PC-9 (cell line): ENCODE measurements at regions not wholly inside any gene's neighbourhood (a gene's known extent, or its start where the extent isn't known, plus 50 kb on each side); places are given as distances from the start of the nearest gene placed in this dataset.
"Not testable (repeated sequence)": the region's sequence is repeated elsewhere in the genome, so short reads cannot be mapped to it uniquely, and the experiment has no call there.

Experiments
- BruUV-seq: library from RNA; stranded (reverse); fragments of 400-500 nt; replicated peaks from 2 replicates; lab custom pipeline; 2021; lab: Mats Ljungman, UMichigan
- CTCF ChIA-PET: fragments of 300-600 bp; sonication (Branson Sonifier 250); formaldehyde crosslinking; loops from one replicate; lab custom pipeline; 2022; ENCODE audit warnings: antibody characterized with exemption; lab: Charles Lee
- POLR2A ChIA-PET: fragments of 300-600 bp; sonication (Branson Sonifier 250); formaldehyde crosslinking; loops from one replicate; lab custom pipeline; 2022; ENCODE audit warnings: antibody characterized with exemption; ENCODE audit not compliant: unreplicated experiment; lab: Charles Lee
- DNase-seq, 2 experiments: peaks; one replicate each; pipeline versions ENCODE4 v3.0.0 to v3.0.0-alpha.2; 2015 to 2022; ENCODE audit warnings: mixed read lengths in 1 of 2
- H2AFZ ChIP-seq: fragments of 200-600 bp; sonication (generic); 2 replicates; pipeline ENCODE4 v1.8.1; 2017; ENCODE audit warnings: antibody characterized with exemption
- H3F3A ChIP-seq: fragments of 200-600 bp; sonication (generic); 2 replicates; pipeline ENCODE4 v1.8.1; 2017; ENCODE audit warnings: antibody characterized with exemption, mild to moderate bottlenecking, low read depth; ENCODE audit not compliant: insufficient read depth
- H3K27ac ChIP-seq: fragments of 200-600 bp; sonication (generic); 2 replicates; pipeline ENCODE4 v1.6.1; 2016; ENCODE audit warnings: mixed run types
- H3K27me3 ChIP-seq: fragments of 200-600 bp; sonication (generic); 2 replicates; pipeline ENCODE4 v1.6.1; 2016; ENCODE audit warnings: low read depth, mixed run types; ENCODE audit not compliant: insufficient read depth
- H3K36me3 ChIP-seq: fragments of 200-600 bp; sonication (generic); 2 replicates; pipeline ENCODE4 v1.6.1; 2016; ENCODE audit warnings: low read depth, mixed run types
- H3K4me1 ChIP-seq: fragments of 200-600 bp; sonication (generic); replicated peaks from 2 replicates; pipeline ENCODE4 v1.6.1; 2016; ENCODE audit warnings: mixed run types; ENCODE audit not compliant: insufficient read depth
- H3K4me2 ChIP-seq: fragments of 200-600 bp; sonication (generic); 2 replicates; pipeline ENCODE4 v1.6.1; 2017; ENCODE audit warnings: mixed run types
- H3K4me3 ChIP-seq: fragments of 200-600 bp; sonication (generic); 2 replicates; pipeline ENCODE4 v1.6.1; 2016; ENCODE audit warnings: mixed run types
- H3K79me2 ChIP-seq: fragments of 200-600 bp; sonication (generic); 2 replicates; pipeline ENCODE4 v1.6.1; 2017; ENCODE audit warnings: low read depth, mixed run types
- H3K9me2 ChIP-seq: fragments of 200-600 bp; sonication (generic); 2 replicates; pipeline ENCODE4 v1.8.1; 2017; ENCODE audit warnings: mild to moderate bottlenecking; ENCODE audit not compliant: insufficient read depth
- H3K9me3 ChIP-seq: fragments of 200-600 bp; sonication (generic); 2 replicates; pipeline ENCODE4 v1.8.1; 2016; ENCODE audit warnings: low read depth; ENCODE audit not compliant: insufficient read depth
- H4K20me1 ChIP-seq: fragments of 200-600 bp; sonication (generic); 2 replicates; pipeline ENCODE4 v1.8.1; 2017; ENCODE audit not compliant: insufficient read depth
- EZH2 ChIP-seq: fragments of 200-600 bp; sonication (generic); IDR thresholded peaks from 2 replicates; pipeline ENCODE4 v1.8.0; 2017; ENCODE audit warnings: antibody characterized with exemption, low read depth
- intact Hi-C: fragments of 100-400 bp; cut with micrococcal nuclease; formaldehyde crosslinking; loops from one replicate; pipeline ENCODE4 v1.10.0; 2022; ENCODE audit not compliant: unreplicated experiment
- TF ChIP-seq, protein P1 (sequence below): fragments of 200-600 bp; sonication (generic); conservative IDR thresholded peaks from 2 replicates; pipeline ENCODE4 v1.6.1; 2017; ENCODE audit warnings: mixed run types, antibody characterized with exemption, mild to moderate bottlenecking, moderate library complexity

DNA sequence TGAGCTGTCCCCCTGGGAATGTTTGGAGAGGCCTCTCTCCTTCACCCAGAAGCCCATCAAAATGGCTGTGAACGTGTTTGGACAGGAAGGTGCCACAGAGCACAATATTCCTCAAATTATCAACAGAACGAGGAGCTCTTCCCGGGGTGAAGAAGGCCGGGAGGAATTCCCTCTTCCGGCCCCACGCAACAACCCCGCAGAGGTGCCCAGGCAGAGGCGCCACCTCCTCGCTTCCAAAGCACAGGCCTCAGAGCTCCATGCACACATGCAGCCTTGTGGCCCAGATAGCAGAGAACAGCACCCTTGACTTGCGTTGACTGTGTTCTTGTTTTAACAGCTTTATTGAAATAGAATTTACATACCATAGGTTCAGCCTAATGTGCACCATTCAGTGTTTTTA, 152.5 kb upstream of the SALL3 start:
- H3K4me3 ChIP-seq = no peak overlapping the region
- H4K20me1 ChIP-seq = no peaks in the 10 kb centered on the region
- H3K9me3 ChIP-seq = no peaks in the 10 kb centered on the region
- DNase-seq = no peak
- H3F3A ChIP-seq = no peaks in the 10 kb centered on the region
- no peak overlapping the region for H2AFZ ChIP-seq
- POLR2A ChIA-PET = no interaction called here
- H3K27me3 ChIP-seq = peaks cover 95% of the 10 kb centered on the region
- H3K79me2 ChIP-seq = no peaks in the 10 kb centered on the region
- no TSS peak for BruUV-seq
- no peak overlapping the region for H3K27ac ChIP-seq
- no peaks in the 10 kb centered on the region for H3K36me3 ChIP-seq
- intact Hi-C loops = no loop called here
- H3K4me1 ChIP-seq = no peaks in the 10 kb centered on the region
- TF ChIP-seq, protein P1, sequence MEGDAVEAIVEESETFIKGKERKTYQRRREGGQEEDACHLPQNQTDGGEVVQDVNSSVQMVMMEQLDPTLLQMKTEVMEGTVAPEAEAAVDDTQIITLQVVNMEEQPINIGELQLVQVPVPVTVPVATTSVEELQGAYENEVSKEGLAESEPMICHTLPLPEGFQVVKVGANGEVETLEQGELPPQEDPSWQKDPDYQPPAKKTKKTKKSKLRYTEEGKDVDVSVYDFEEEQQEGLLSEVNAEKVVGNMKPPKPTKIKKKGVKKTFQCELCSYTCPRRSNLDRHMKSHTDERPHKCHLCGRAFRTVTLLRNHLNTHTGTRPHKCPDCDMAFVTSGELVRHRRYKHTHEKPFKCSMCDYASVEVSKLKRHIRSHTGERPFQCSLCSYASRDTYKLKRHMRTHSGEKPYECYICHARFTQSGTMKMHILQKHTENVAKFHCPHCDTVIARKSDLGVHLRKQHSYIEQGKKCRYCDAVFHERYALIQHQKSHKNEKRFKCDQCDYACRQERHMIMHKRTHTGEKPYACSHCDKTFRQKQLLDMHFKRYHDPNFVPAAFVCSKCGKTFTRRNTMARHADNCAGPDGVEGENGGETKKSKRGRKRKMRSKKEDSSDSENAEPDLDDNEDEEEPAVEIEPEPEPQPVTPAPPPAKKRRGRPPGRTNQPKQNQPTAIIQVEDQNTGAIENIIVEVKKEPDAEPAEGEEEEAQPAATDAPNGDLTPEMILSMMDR = no peak
- TF ChIP-seq EZH2 = no peak
- no peaks in the 10 kb centered on the region for H3K9me2 ChIP-seq
- CTCF ChIA-PET = no interaction called here
- H3K4me2 ChIP-seq = no peak overlapping the region

DNA sequence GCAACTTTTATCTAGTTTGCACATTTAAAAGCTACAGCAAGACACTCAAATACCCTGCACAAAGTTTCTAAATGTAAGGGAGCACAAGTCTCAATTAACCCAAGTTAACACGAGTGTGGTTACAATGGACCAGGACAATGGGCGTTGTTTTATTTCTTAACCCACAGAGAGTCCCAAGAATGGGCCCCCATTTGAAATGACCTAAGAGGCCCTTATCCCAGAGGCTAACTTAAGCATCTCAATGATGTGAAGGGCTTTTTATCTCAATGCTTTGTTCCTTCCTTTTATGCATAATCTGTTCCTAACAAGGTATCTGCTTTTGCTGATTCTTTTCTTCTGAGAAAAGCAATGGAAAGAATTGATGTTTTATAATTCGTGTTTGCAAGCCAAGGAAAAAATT, 151.5 kb upstream of the SALL3 start:
- DNase-seq = no peak
- H3K9me2 ChIP-seq = no peaks in the 10 kb centered on the region
- H3K4me2 ChIP-seq = no peak overlapping the region
- CTCF ChIA-PET = no interaction called here
- intact Hi-C loops = no loop called here
- H3K4me3 ChIP-seq = no peak overlapping the region
- peaks cover 92% of the 10 kb centered on the region for H3K27me3 ChIP-seq
- H3K36me3 ChIP-seq = no peaks in the 10 kb centered on the region
- H4K20me1 ChIP-seq = no peaks in the 10 kb centered on the region
- POLR2A ChIA-PET = no interaction called here
- H2AFZ ChIP-seq = no peak overlapping the region
- TF ChIP-seq, protein P1 = no peak
- no peak for TF ChIP-seq EZH2
- no peaks in the 10 kb centered on the region for H3K9me3 ChIP-seq
- no peaks in the 10 kb centered on the region for H3K79me2 ChIP-seq
- no peaks in the 10 kb centered on the region for H3F3A ChIP-seq
- H3K27ac ChIP-seq = no peak overlapping the region
- H3K4me1 ChIP-seq = no peaks in the 10 kb centered on the region
- BruUV-seq = no TSS peak

DNA sequence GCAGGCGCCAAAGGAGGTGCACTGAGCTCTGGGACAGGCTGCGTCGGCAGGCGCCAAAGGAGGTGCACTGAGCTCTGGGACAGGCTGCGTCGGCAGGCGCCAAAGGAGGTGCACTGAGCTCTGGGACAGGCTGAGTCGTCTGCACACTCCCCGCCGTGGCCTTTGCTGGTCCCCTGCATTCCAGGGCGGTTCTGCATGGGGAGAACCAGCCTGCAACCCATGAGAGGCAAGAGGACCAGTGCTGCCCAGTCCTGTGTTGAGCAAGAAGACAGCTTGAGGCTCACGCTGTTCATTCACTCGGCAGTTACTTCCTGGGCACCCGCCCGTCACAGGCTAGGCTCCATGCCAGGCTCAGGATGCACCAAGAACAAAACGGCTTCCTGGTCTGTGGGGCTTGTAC, 150.6 kb upstream of the SALL3 start:
- H3K79me2 ChIP-seq, H3K9me3 ChIP-seq, H3F3A ChIP-seq, H3K4me1 ChIP-seq, BruUV-seq, H3K27ac ChIP-seq, H3K4me2 ChIP-seq, H2AFZ ChIP-seq, intact Hi-C loops, DNase-seq, H3K4me3 ChIP-seq, H3K9me2 ChIP-seq, CTCF ChIA-PET, H4K20me1 ChIP-seq, POLR2A ChIA-PET, H3K36me3 ChIP-seq: not testable (repeated sequence)
- peaks cover 88% of the 10 kb centered on the region for H3K27me3 ChIP-seq

DNA sequence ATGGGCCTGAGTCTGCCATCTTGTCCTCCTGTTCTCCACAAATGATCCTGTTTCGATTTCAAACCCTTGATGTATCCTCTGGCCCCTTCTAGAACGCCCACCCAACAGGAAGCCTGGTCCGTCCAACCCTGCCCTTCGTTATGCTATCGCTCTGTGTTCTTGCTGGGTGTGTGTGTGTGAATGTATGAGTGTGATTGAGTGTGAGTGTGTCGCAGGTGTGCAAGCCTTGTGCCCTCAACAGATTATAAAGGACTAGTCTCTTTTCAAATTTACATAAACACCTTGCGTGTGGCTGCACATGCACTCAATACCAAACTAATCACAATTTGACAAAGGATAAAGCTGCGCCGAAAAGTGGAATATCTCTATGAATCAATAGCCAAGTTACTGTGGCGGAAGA, 149.5 kb upstream of the SALL3 start:
- Histone ChIP-seq H3K9me3 (no peaks in the 10 kb centered on the region), H3K27ac (no peak overlapping the region), H3K27me3 (peaks cover 78% of the 10 kb centered on the region), H3K4me2 (no peak overlapping the region), H4K20me1 (no peaks in the 10 kb centered on the region), H3K4me3 (no peak overlapping the region), H3F3A (no peaks in the 10 kb centered on the region), H3K36me3 (no peaks in the 10 kb centered on the region), H2AFZ (no peak overlapping the region), H3K4me1 (no peaks in the 10 kb centered on the region), H3K9me2 (no peaks in the 10 kb centered on the region), H3K79me2 (no peaks in the 10 kb centered on the region)
- no TSS peak for BruUV-seq
- no peak for TF ChIP-seq EZH2
- TF ChIP-seq, protein P1 = no peak
- DNase-seq = no peak
- ChIA-PET POLR2A (no interaction called here), CTCF (no interaction called here)
- intact Hi-C loops = no loop called here
